ENCODE measurements at regions not wholly inside any gene's neighbourhood (a gene's known extent, or its start where the extent isn't known, plus 50 kb on each side); places are given as distances from the start of the nearest gene placed in this dataset.
A peak's percentile ranks its signal among the peaks of the same experiment; 100 is the strongest.
"Not testable (repeated sequence)": the region's sequence is repeated elsewhere in the genome, so short reads cannot be mapped to it uniquely, and the experiment has no call there.

- H3K36me3 ChIP-seq (replicated peaks; ENCODE audit: low read depth, low read length): no peaks in the 10 kb centered on the region
- no peaks in the 10 kb centered on the region for H3K79me2 ChIP-seq (ENCODE audit: low read length)
- no peaks in the 10 kb centered on the region for H4K20me1 ChIP-seq (ENCODE audit: insufficient read depth, low read length)
- H3K27me3 ChIP-seq (ENCODE audit: low read depth, low read length): no peaks in the 10 kb centered on the region
- H3K4me1 ChIP-seq (ENCODE audit: low read length): no peaks in the 10 kb centered on the region
- H3K27ac ChIP-seq (ENCODE audit: low read length): no peak overlapping the region
- H3K4me2 ChIP-seq (ENCODE audit: low read length): no peak overlapping the region
- TF ChIP-seq CTCF (IDR thresholded peaks at IDR 0.05; ENCODE audit: low read depth, low read length) (no peak), EZH2phosphoT487 (IDR thresholded peaks at IDR 0.05; ENCODE audit: low read depth) (no peak)
- H2AFZ ChIP-seq (ENCODE audit: low read depth, low read length): no peak overlapping the region
- H3K9ac ChIP-seq (ENCODE audit: low read length): no peak overlapping the region
- no peak overlapping the region for H3K4me3 ChIP-seq (ENCODE audit: low read length)
- H3K9me3 ChIP-seq (ENCODE audit: insufficient read depth, low read length): no peaks in the 10 kb centered on the region
These were observed 605.4 kb upstream of the KIF2B start for GRCh38 chr17:53217311-53217710.

GRCh38 chr17:53208935-53209334 lies 613.8 kb upstream of the KIF2B start:
- not testable (repeated sequence) for H3K79me2 ChIP-seq (ENCODE audit: low read length); H3K9me3 ChIP-seq (ENCODE audit: insufficient read depth, low read length); H3K4me3 ChIP-seq (ENCODE audit: low read length); H3K4me2 ChIP-seq (ENCODE audit: low read length); H4K20me1 ChIP-seq (ENCODE audit: insufficient read depth, low read length); H3K4me1 ChIP-seq (ENCODE audit: low read length); H2AFZ ChIP-seq (ENCODE audit: low read depth, low read length); H3K9ac ChIP-seq (ENCODE audit: low read length); H3K27ac ChIP-seq (ENCODE audit: low read length); H3K27me3 ChIP-seq (ENCODE audit: low read depth, low read length); H3K36me3 ChIP-seq (replicated peaks; ENCODE audit: low read depth, low read length)

- H3K36me3 ChIP-seq (replicated peaks; ENCODE audit: low read depth, low read length): no peaks in the 10 kb centered on the region
- H3K4me2 ChIP-seq (ENCODE audit: low read length): no peak overlapping the region
- H3K27me3 ChIP-seq (ENCODE audit: low read depth, low read length): no peaks in the 10 kb centered on the region
- H3K27ac ChIP-seq (ENCODE audit: low read length): no peak overlapping the region
- no peaks in the 10 kb centered on the region for H3K9me3 ChIP-seq (ENCODE audit: insufficient read depth, low read length)
- H4K20me1 ChIP-seq (ENCODE audit: insufficient read depth, low read length): no peaks in the 10 kb centered on the region
- no peaks in the 10 kb centered on the region for H3K4me1 ChIP-seq (ENCODE audit: low read length)
- TF ChIP-seq EZH2phosphoT487 (IDR thresholded peaks at IDR 0.05; ENCODE audit: low read depth): no peak
- no peak for TF ChIP-seq CTCF (IDR thresholded peaks at IDR 0.05; ENCODE audit: low read depth, low read length)
- no peak overlapping the region for H2AFZ ChIP-seq (ENCODE audit: low read depth, low read length)
- no peak overlapping the region for H3K4me3 ChIP-seq (ENCODE audit: low read length)
- no peak overlapping the region for H3K9ac ChIP-seq (ENCODE audit: low read length)
- H3K79me2 ChIP-seq (ENCODE audit: low read length): no peaks in the 10 kb centered on the region
These were observed 629.7 kb upstream of the KIF2B start for GRCh38 chr17:53193044-53193443.

GRCh38 chr17:53191878-53192277 lies 630.8 kb upstream of the KIF2B start:
- H3K9ac ChIP-seq (ENCODE audit: low read length): no peak overlapping the region
- no peak overlapping the region for H2AFZ ChIP-seq (ENCODE audit: low read depth, low read length)
- no peak overlapping the region for H3K4me2 ChIP-seq (ENCODE audit: low read length)
- H3K4me1 ChIP-seq (ENCODE audit: low read length): no peaks in the 10 kb centered on the region
- no peaks in the 10 kb centered on the region for H3K36me3 ChIP-seq (replicated peaks; ENCODE audit: low read depth, low read length)
- H3K9me3 ChIP-seq (ENCODE audit: insufficient read depth, low read length): no peaks in the 10 kb centered on the region
- no peaks in the 10 kb centered on the region for H3K27me3 ChIP-seq (ENCODE audit: low read depth, low read length)
- H3K4me3 ChIP-seq (ENCODE audit: low read length): no peak overlapping the region
- H3K79me2 ChIP-seq (ENCODE audit: low read length): no peaks in the 10 kb centered on the region
- peak; percentile 27; the same call in 1 of the 2 replicates for TF ChIP-seq CTCF (IDR thresholded peaks at IDR 0.05; ENCODE audit: low read depth, low read length)
- no peak for TF ChIP-seq EZH2phosphoT487 (IDR thresholded peaks at IDR 0.05; ENCODE audit: low read depth)
- no peaks in the 10 kb centered on the region for H4K20me1 ChIP-seq (ENCODE audit: insufficient read depth, low read length)
- H3K27ac ChIP-seq (ENCODE audit: low read length): no peak overlapping the region

- H3K27ac ChIP-seq (ENCODE audit: low read length): no peak overlapping the region
- no peaks in the 10 kb centered on the region for H3K9me3 ChIP-seq (ENCODE audit: insufficient read depth, low read length)
- H3K79me2 ChIP-seq (ENCODE audit: low read length): no peaks in the 10 kb centered on the region
- H3K4me2 ChIP-seq (ENCODE audit: low read length): no peak overlapping the region
- no peaks in the 10 kb centered on the region for H3K27me3 ChIP-seq (ENCODE audit: low read depth, low read length)
- TF ChIP-seq CTCF (IDR thresholded peaks at IDR 0.05; ENCODE audit: low read depth, low read length) (no peak), EZH2phosphoT487 (IDR thresholded peaks at IDR 0.05; ENCODE audit: low read depth) (no peak)
- no peak overlapping the region for H2AFZ ChIP-seq (ENCODE audit: low read depth, low read length)
- H3K4me3 ChIP-seq (ENCODE audit: low read length): no peak overlapping the region
- H3K36me3 ChIP-seq (replicated peaks; ENCODE audit: low read depth, low read length): no peaks in the 10 kb centered on the region
- H3K4me1 ChIP-seq (ENCODE audit: low read length): no peaks in the 10 kb centered on the region
- H4K20me1 ChIP-seq (ENCODE audit: insufficient read depth, low read length): no peaks in the 10 kb centered on the region
- H3K9ac ChIP-seq (ENCODE audit: low read length): no peak overlapping the region
These were observed 636.7 kb upstream of the KIF2B start for GRCh38 chr17:53186001-53186400.
